HCT116 (cell line): ENCODE measurements at regions not wholly inside any gene's neighbourhood (a gene's known extent, or its start where the extent isn't known, plus 50 kb on each side); places are given as distances from the start of the nearest gene placed in this dataset.

Experiments
- ATAC-seq: fragments of 200-7000 bp; cut with Tn5 transposase; 2 replicates; pipeline ENCODE4 v1.9.1; 2020; ENCODE audit warnings: mild to moderate bottlenecking, moderate library complexity
- BruUV-seq: library from RNA; stranded (reverse); fragments of 400-500 nt; replicated peaks from 2 replicates; lab custom pipeline; 2021; lab: Mats Ljungman, UMichigan
- CTCF ChIA-PET: fragments of 300-600 bp; sonication (Branson Sonifier 250); formaldehyde crosslinking; loops from one replicate; lab custom pipeline; 2021; ENCODE audit warnings: antibody characterized with exemption; lab: Charles Lee
- POLR2A ChIA-PET: fragments of 300-600, 350-600 bp; sonication (Branson Sonifier 250); formaldehyde crosslinking; loops from one replicate; lab custom pipeline; 2021; ENCODE audit warnings: antibody characterized with exemption; lab: Charles Lee
- RAD21 ChIA-PET, 2 experiments: fragments of 300-600 bp; sonication (Branson Sonifier 250); formaldehyde crosslinking; loops; one replicate each; lab custom pipeline; 2023; ENCODE audit warnings: low total read pairs in 2 of 2; ENCODE audit not compliant: uncharacterized antibody in 2 of 2, unreplicated experiment in 2 of 2, low non-redundant PET in 1 of 2; lab: Charles Lee
- DNase-seq: peaks from one replicate; pipeline ENCODE4 v3.0.0-alpha.2; 2010; ENCODE audit warnings: low read depth, low spot score
- H2AFZ ChIP-seq: fragments of 200-600 bp; shearing (Covaris generic), sonication (generic); 2 replicates; pipeline ENCODE4 v1.6.1; 2017; ENCODE audit warnings: low read depth, mixed run types, mixed read lengths, antibody characterized with exemption, low read length; ENCODE audit not compliant: poor library complexity, severe bottlenecking
- H3K27ac ChIP-seq: 2 replicates; pipeline ENCODE4 v1.5.1; 2012; ENCODE audit warnings: low read depth, low read length
- H3K27me3 ChIP-seq: fragments of 200-600 bp; sonication (generic); 2 replicates; pipeline ENCODE4 v1.6.1; 2016; ENCODE audit warnings: mixed run types, low read length, mixed read lengths; ENCODE audit not compliant: insufficient read depth
- H3K36me3 ChIP-seq, 2 experiments: fragments of 200-500 bp in 1 of 2; fragments of 200-600 bp in 1 of 2; sonication (Bioruptor generic) in 1 of 2; sonication (generic) in 1 of 2; 2 replicates each; pipeline versions ENCODE4 v1.5.1 to v1.6.1; 2014 to 2016; ENCODE audit warnings: low read length in 2 of 2, inconsistent platforms in 1 of 2, mixed read lengths in 1 of 2, mixed run types in 1 of 2; ENCODE audit not compliant: insufficient read depth in 2 of 2, control insufficient read depth in 1 of 2
- H3K4me1 ChIP-seq, 2 experiments: fragments of 200-600 bp in 1 of 2; sonication (generic) in 1 of 2; 2 replicates each; pipeline versions ENCODE4 v1.5.1 to v1.6.1; 2012 to 2017; ENCODE audit warnings: low read length in 2 of 2, inconsistent platforms in 1 of 2, mild to moderate bottlenecking in 1 of 2, mixed read lengths in 1 of 2, mixed run types in 1 of 2, moderate library complexity in 1 of 2; ENCODE audit not compliant: insufficient read depth in 2 of 2, control insufficient read depth in 1 of 2
- H3K4me2 ChIP-seq: fragments of 200-600 bp; sonication (generic); 2 replicates; pipeline ENCODE4 v1.6.1; 2017; ENCODE audit warnings: mixed run types, low read length, mixed read lengths
- H3K4me3 ChIP-seq, 2 experiments: fragments of 200-600 bp in 1 of 2; sonication (generic) in 1 of 2; replicated peaks in 1 of 2; 2 replicates each; pipeline ENCODE4 v1.5.1; 2011 to 2016; ENCODE audit warnings: low read length in 2 of 2, control low read depth in 1 of 2, low read depth in 1 of 2, mild to moderate bottlenecking in 1 of 2, mixed read lengths in 1 of 2, mixed run types in 1 of 2
- H3K79me2 ChIP-seq: fragments of 200-600 bp; sonication (generic); 2 replicates; pipeline ENCODE4 v1.6.1; 2017; ENCODE audit warnings: mild to moderate bottlenecking, mixed run types, low read length, moderate library complexity, mixed read lengths; ENCODE audit not compliant: insufficient read depth
- H3K9ac ChIP-seq: fragments of 200-600 bp; sonication (generic); 2 replicates; pipeline ENCODE4 v1.6.1; 2016; ENCODE audit warnings: low read length, mixed read lengths
- H3K9me2 ChIP-seq: fragments of 200-600 bp; sonication (generic), shearing (Covaris generic); 2 replicates; pipeline ENCODE4 v1.6.1; 2017; ENCODE audit warnings: mixed run types, mild to moderate bottlenecking, moderate library complexity; ENCODE audit not compliant: insufficient read depth
- H3K9me3 ChIP-seq, 2 experiments: fragments of 200-500 bp in 1 of 2; fragments of 200-600 bp in 1 of 2; sonication (Bioruptor generic) in 1 of 2; sonication (generic) in 1 of 2; 2 replicates each; pipeline ENCODE4 v1.6.1; 2014 to 2017; ENCODE audit warnings: low read length in 2 of 2, mixed read lengths in 2 of 2, inconsistent platforms in 1 of 2, low read depth in 1 of 2, mild to moderate bottlenecking in 1 of 2, mixed run types in 1 of 2, moderate library complexity in 1 of 2; ENCODE audit not compliant: control insufficient read depth in 1 of 2, insufficient read depth in 1 of 2
- H4K20me1 ChIP-seq: fragments of 200-600 bp; sonication (generic), shearing (Covaris generic); 2 replicates; pipeline ENCODE4 v1.6.1; 2017; ENCODE audit warnings: mixed run types, mild to moderate bottlenecking, moderate library complexity; ENCODE audit not compliant: insufficient read depth
- CBX3 ChIP-seq: IDR thresholded peaks from 2 replicates; pipeline ENCODE4 v1.6.1; 2012; ENCODE audit warnings: low read depth
- CEBPB ChIP-seq: IDR thresholded peaks from 2 replicates; pipeline ENCODE4 v1.6.1; 2012; ENCODE audit warnings: low read depth
- CTCF ChIP-seq, 3 experiments: fragments of 200-600 bp in 1 of 3; sonication (generic) in 1 of 3; IDR thresholded peaks in 2 of 3; conservative IDR thresholded peaks in 1 of 3; 2 replicates each; pipeline ENCODE4 v1.5.1; 2012 to 2017; ENCODE audit warnings: low read depth in 2 of 3, low read length in 2 of 3, antibody characterized with exemption in 1 of 3, borderline replicate concordance in 1 of 3, control low read depth in 1 of 3, mild to moderate bottlenecking in 1 of 3, mixed read lengths in 1 of 3, mixed run types in 1 of 3, moderate library complexity in 1 of 3; ENCODE audit not compliant: insufficient read depth in 1 of 3
- EGR1 ChIP-seq: IDR thresholded peaks from 2 replicates; pipeline ENCODE4 v1.6.1; 2012; ENCODE audit warnings: low read depth
- EZH2 ChIP-seq: fragments of 200-600 bp; sonication (generic); IDR thresholded peaks from 2 replicates; pipeline ENCODE4 v1.6.1; 2017; ENCODE audit warnings: antibody characterized with exemption, mixed run types
- FOSL1 ChIP-seq: IDR thresholded peaks from 2 replicates; pipeline ENCODE4 v1.6.1; 2012; ENCODE audit warnings: low read depth
- MAX ChIP-seq: IDR thresholded peaks from 2 replicates; pipeline ENCODE4 v1.6.1; 2012
- POLR2A ChIP-seq: IDR thresholded peaks from 2 replicates; pipeline ENCODE4 v1.7.0; 2011; ENCODE audit warnings: borderline replicate concordance; ENCODE audit not compliant: insufficient read depth, insufficient read length; ENCODE audit errors: extremely low read depth
- POLR2AphosphoS5 ChIP-seq: IDR thresholded peaks from 2 replicates; pipeline ENCODE4 v1.6.1; 2011; ENCODE audit warnings: mild to moderate bottlenecking, low read depth, low read length, moderate library complexity
- SIN3A ChIP-seq: IDR thresholded peaks from 2 replicates; pipeline ENCODE4 v1.6.1; 2012; ENCODE audit warnings: low read depth
- SP1 ChIP-seq: IDR thresholded peaks from 2 replicates; pipeline ENCODE4 v1.6.1; 2012; ENCODE audit warnings: low read depth
- SRF ChIP-seq: IDR thresholded peaks from 2 replicates; pipeline ENCODE4 v1.6.1; 2012; ENCODE audit warnings: low read depth
- TCF7L2 ChIP-seq: IDR thresholded peaks from 2 replicates; pipeline ENCODE4 v1.7.0; 2011; ENCODE audit warnings: borderline replicate concordance, inconsistent platforms; ENCODE audit not compliant: insufficient read depth, insufficient read length; ENCODE audit errors: extremely low read depth
- YY1 ChIP-seq: IDR thresholded peaks from 2 replicates; pipeline ENCODE4 v1.6.1; 2011; ENCODE audit warnings: low read length, low read depth, moderate library complexity, mild to moderate bottlenecking; ENCODE audit not compliant: insufficient replicate concordance; ENCODE audit errors: extremely low read depth
- ZFX ChIP-seq: fragments of 450-650 bp; IDR thresholded peaks from 2 replicates; pipeline ENCODE4 v1.6.1; 2017
- ZNF274 ChIP-seq: fragments of 200-500 bp; sonication (Bioruptor generic); IDR thresholded peaks from 2 replicates; pipeline ENCODE4 v1.6.1; 2014; ENCODE audit warnings: mild to moderate bottlenecking, low read depth, low read length, inconsistent platforms
- intact Hi-C: fragments of 100-400 bp; cut with micrococcal nuclease; formaldehyde crosslinking; loops from 2 replicates; pipeline ENCODE4 v1.10.0; 2022
- TF ChIP-seq, protein P1 (sequence below): IDR thresholded peaks from 2 replicates; pipeline ENCODE4 v1.6.1; 2012
- TF ChIP-seq, protein P2 (sequence below): IDR thresholded peaks from 2 replicates; pipeline ENCODE4 v1.6.1; 2011; ENCODE audit warnings: mild to moderate bottlenecking, low read length, moderate library complexity; ENCODE audit not compliant: insufficient replicate concordance; ENCODE audit errors: extremely low read depth

GRCh38 chr14:30252783-30253674 is 305.9 kb upstream of the G2E3 start:
- Histone ChIP-seq H3K4me1 (no peaks in the 10 kb centered on the region), H3K27me3 (no peaks in the 10 kb centered on the region), H2AFZ (no peak overlapping the region), H3K36me3 (no peaks in the 10 kb centered on the region), H3K9me2 (no peaks in the 10 kb centered on the region), H3K4me3 (no peak overlapping the region), H3K79me2 (no peaks in the 10 kb centered on the region), H3K27ac (no peak overlapping the region), H4K20me1 (no peaks in the 10 kb centered on the region), H3K9me3 (no peaks in the 10 kb centered on the region), H3K4me2 (no peak overlapping the region), H3K9ac (no peak overlapping the region)
- no peak for ATAC-seq
- TF ChIP-seq SP1 (no peak), POLR2AphosphoS5 (no peak), YY1 (no peak), POLR2A (no peak), SIN3A (no peak), CEBPB (no peak), FOSL1 (no peak), SRF (no peak), CBX3 (no peak), MAX (no peak), TCF7L2 (no peak), ZFX (no peak), ZNF274 (no peak), EGR1 (no peak), CTCF (IDR thresholded peaks at IDR 0.05 in 2 of 3, conservative IDR thresholded peaks at IDR 0.05 in 1 of 3; ENCODE audit: borderline replicate concordance in 1 of 3, insufficient read depth in 1 of 3, low read depth in 2 of 3, low read length in 2 of 3) (no peak), EZH2 (no peak)
- TF ChIP-seq, protein P1, sequence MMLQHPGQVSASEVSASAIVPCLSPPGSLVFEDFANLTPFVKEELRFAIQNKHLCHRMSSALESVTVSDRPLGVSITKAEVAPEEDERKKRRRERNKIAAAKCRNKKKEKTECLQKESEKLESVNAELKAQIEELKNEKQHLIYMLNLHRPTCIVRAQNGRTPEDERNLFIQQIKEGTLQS, result no peak
- TF ChIP-seq, protein P2, sequence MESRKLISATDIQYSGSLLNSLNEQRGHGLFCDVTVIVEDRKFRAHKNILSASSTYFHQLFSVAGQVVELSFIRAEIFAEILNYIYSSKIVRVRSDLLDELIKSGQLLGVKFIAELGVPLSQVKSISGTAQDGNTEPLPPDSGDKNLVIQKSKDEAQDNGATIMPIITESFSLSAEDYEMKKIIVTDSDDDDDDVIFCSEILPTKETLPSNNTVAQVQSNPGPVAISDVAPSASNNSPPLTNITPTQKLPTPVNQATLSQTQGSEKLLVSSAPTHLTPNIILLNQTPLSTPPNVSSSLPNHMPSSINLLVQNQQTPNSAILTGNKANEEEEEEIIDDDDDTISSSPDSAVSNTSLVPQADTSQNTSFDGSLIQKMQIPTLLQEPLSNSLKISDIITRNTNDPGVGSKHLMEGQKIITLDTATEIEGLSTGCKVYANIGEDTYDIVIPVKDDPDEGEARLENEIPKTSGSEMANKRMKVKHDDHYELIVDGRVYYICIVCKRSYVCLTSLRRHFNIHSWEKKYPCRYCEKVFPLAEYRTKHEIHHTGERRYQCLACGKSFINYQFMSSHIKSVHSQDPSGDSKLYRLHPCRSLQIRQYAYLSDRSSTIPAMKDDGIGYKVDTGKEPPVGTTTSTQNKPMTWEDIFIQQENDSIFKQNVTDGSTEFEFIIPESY, result no peak
- no TSS peak for BruUV-seq
- no peak for DNase-seq
- ChIA-PET POLR2A (no interaction called here), RAD21 (no interaction called here), CTCF (interaction anchor here (1.4 kb wide), 1 partner anchor 18 kb away, joined by 3 read pairs; no protein-coding TSS in a partner anchor)
- intact Hi-C loops, result no loop called here
